OCI-LY1 (cell line): ENCODE measurements at regions not wholly inside any gene's neighbourhood (a gene's known extent, or its start where the extent isn't known, plus 50 kb on each side); places are given as distances from the start of the nearest gene placed in this dataset.

ENCODE experiments used
- H2AFZ ChIP-seq: fragments of 200-600 bp; sonication (generic), shearing (Covaris generic); 2 replicates; pipeline ENCODE4 v1.6.0; 2014; ENCODE audit warnings: antibody characterized with exemption, mild to moderate bottlenecking, low read length
- H3F3A ChIP-seq: fragments of 200-600 bp; sonication (generic), shearing (Covaris generic); 2 replicates; pipeline ENCODE4 v1.6.0; 2014; ENCODE audit warnings: mild to moderate bottlenecking, antibody characterized with exemption, low read length, moderate library complexity; ENCODE audit not compliant: insufficient read depth
- H3K27ac ChIP-seq: fragments of 200-600 bp; sonication (generic); 2 replicates; pipeline ENCODE4 v1.5.1; 2014; ENCODE audit warnings: low read length, mixed run types, mild to moderate bottlenecking, low read depth; ENCODE audit not compliant: poor library complexity, severe bottlenecking
- H3K27me3 ChIP-seq: fragments of 200-600 bp; sonication (generic); 2 replicates; pipeline ENCODE4 v1.6.0; 2014; ENCODE audit warnings: antibody characterized with exemption, mild to moderate bottlenecking, low read length, moderate library complexity; ENCODE audit not compliant: insufficient read depth
- H3K36me3 ChIP-seq: fragments of 200-600 bp; sonication (generic); 2 replicates; pipeline ENCODE4 v1.6.1; 2014; ENCODE audit warnings: mild to moderate bottlenecking, antibody characterized with exemption, low read length, moderate library complexity, mixed read lengths; ENCODE audit not compliant: insufficient read depth
- H3K4me1 ChIP-seq: fragments of 200-600 bp; sonication (generic); 2 replicates; pipeline ENCODE4 v1.5.1; 2014; ENCODE audit warnings: mild to moderate bottlenecking, low read length, moderate library complexity; ENCODE audit not compliant: insufficient read depth, severe bottlenecking
- H3K4me2 ChIP-seq: fragments of 200-600 bp; sonication (generic), shearing (Covaris generic); 2 replicates; pipeline ENCODE4 v1.6.1; 2014; ENCODE audit warnings: low read length
- H3K4me3 ChIP-seq: fragments of 200-600 bp; sonication (generic); 2 replicates; pipeline ENCODE4 v1.5.1; 2014; ENCODE audit warnings: low read length, low read depth, mild to moderate bottlenecking, mixed read lengths; ENCODE audit not compliant: poor library complexity, severe bottlenecking
- H3K79me2 ChIP-seq: fragments of 200-600 bp; shearing (Covaris generic); 2 replicates; pipeline ENCODE4 v1.6.1; 2016; ENCODE audit warnings: mixed run types, low read length, mixed read lengths; ENCODE audit not compliant: insufficient read depth
- H3K9ac ChIP-seq: fragments of 200-600 bp; sonication (generic), shearing (Covaris generic); 2 replicates; pipeline ENCODE4 v1.6.1; 2014; ENCODE audit warnings: mild to moderate bottlenecking, low read length, mixed read lengths
- H3K9me2 ChIP-seq: fragments of 200-600 bp; sonication (generic), shearing (Covaris generic); 2 replicates; pipeline ENCODE4 v1.6.1; 2014; ENCODE audit warnings: low read depth, mild to moderate bottlenecking, low read length, mixed read lengths
- H3K9me3 ChIP-seq: fragments of 200-600 bp; shearing (Covaris generic); 2 replicates; pipeline ENCODE4 v1.6.1; 2014; ENCODE audit warnings: low read length, mixed read lengths
- H4K20me1 ChIP-seq: fragments of 200-600 bp; sonication (generic), shearing (Covaris generic); 2 replicates; pipeline ENCODE4 v1.6.0; 2016; ENCODE audit warnings: mild to moderate bottlenecking, low read length; ENCODE audit not compliant: insufficient read depth
- EZH2 ChIP-seq: fragments of 200-600 bp; sonication (generic), shearing (Covaris generic); IDR thresholded peaks from 2 replicates; pipeline ENCODE4 v1.8.0; 2017; ENCODE audit warnings: borderline replicate concordance, mixed run types, mild to moderate bottlenecking, antibody characterized with exemption, low read length, moderate library complexity, mixed read lengths
- TF ChIP-seq, protein P1 (sequence below): fragments of 200-600 bp; sonication (generic), shearing (Covaris generic); IDR thresholded peaks from 2 replicates; pipeline ENCODE4 v1.5.1; 2017; ENCODE audit warnings: mild to moderate bottlenecking, antibody characterized with exemption, low read length, moderate library complexity, mixed read lengths

GRCh38 chr18:29305516-29305915, 1128.6 kb upstream of the CDH2 start:
- no peak overlapping the region for H3K4me2 ChIP-seq
- H3K9ac ChIP-seq = no peak overlapping the region
- no peaks in the 10 kb centered on the region for H3K27me3 ChIP-seq
- H4K20me1 ChIP-seq = no peaks in the 10 kb centered on the region
- no peaks in the 10 kb centered on the region for H3F3A ChIP-seq
- no peaks in the 10 kb centered on the region for H3K79me2 ChIP-seq
- no peak overlapping the region for H2AFZ ChIP-seq
- no peak for TF ChIP-seq EZH2
- TF ChIP-seq, protein P1, sequence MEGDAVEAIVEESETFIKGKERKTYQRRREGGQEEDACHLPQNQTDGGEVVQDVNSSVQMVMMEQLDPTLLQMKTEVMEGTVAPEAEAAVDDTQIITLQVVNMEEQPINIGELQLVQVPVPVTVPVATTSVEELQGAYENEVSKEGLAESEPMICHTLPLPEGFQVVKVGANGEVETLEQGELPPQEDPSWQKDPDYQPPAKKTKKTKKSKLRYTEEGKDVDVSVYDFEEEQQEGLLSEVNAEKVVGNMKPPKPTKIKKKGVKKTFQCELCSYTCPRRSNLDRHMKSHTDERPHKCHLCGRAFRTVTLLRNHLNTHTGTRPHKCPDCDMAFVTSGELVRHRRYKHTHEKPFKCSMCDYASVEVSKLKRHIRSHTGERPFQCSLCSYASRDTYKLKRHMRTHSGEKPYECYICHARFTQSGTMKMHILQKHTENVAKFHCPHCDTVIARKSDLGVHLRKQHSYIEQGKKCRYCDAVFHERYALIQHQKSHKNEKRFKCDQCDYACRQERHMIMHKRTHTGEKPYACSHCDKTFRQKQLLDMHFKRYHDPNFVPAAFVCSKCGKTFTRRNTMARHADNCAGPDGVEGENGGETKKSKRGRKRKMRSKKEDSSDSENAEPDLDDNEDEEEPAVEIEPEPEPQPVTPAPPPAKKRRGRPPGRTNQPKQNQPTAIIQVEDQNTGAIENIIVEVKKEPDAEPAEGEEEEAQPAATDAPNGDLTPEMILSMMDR = no peak
- no peak overlapping the region for H3K4me3 ChIP-seq
- no peak overlapping the region for H3K27ac ChIP-seq
- H3K9me2 ChIP-seq = no peaks in the 10 kb centered on the region
- H3K36me3 ChIP-seq = no peaks in the 10 kb centered on the region
- H3K9me3 ChIP-seq = no peaks in the 10 kb centered on the region
- no peaks in the 10 kb centered on the region for H3K4me1 ChIP-seq

DNA sequence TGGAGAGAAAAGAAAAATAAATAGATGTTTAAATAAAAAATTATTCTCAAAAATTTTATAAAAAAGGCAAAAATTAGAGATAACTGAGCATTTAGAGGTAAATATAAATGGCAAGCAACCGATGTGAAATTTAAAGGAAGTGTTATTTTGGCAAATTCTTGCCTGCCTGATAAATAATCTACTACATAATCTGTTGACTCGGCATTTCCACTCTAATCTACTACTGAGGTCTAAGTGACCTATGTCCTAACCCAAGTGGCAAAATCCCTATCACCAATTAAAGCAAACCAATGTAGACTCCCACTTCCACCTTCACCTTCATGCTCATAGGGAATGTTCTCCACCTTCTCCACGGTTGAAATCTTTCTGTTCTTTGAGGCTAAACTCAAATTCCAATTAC, 1124.1 kb upstream of the CDH2 start:
- no peaks in the 10 kb centered on the region for H3K36me3 ChIP-seq

GRCh38 chr18:29285471-29285870, 1108.5 kb upstream of the CDH2 start:
- Histone ChIP-seq H3K4me2 (no peak overlapping the region), H3K27me3 (no peaks in the 10 kb centered on the region), H3F3A (no peaks in the 10 kb centered on the region), H3K27ac (no peak overlapping the region), H3K36me3 (no peaks in the 10 kb centered on the region), H3K9ac (no peak overlapping the region), H3K4me1 (no peaks in the 10 kb centered on the region), H3K4me3 (no peak overlapping the region), H2AFZ (no peak overlapping the region), H4K20me1 (no peaks in the 10 kb centered on the region), H3K79me2 (no peaks in the 10 kb centered on the region), H3K9me3 (no peaks in the 10 kb centered on the region), H3K9me2 (no peaks in the 10 kb centered on the region)
- TF ChIP-seq, protein P1 = no peak
- no peak for TF ChIP-seq EZH2

More for the DNA sequence above, 1124.1 kb upstream of the CDH2 start:
- H3F3A ChIP-seq = no peaks in the 10 kb centered on the region
- no peaks in the 10 kb centered on the region for H4K20me1 ChIP-seq
- no peak overlapping the region for H3K4me3 ChIP-seq
- H3K4me2 ChIP-seq = no peak overlapping the region
- H3K9me3 ChIP-seq = no peaks in the 10 kb centered on the region
- no peaks in the 10 kb centered on the region for H3K9me2 ChIP-seq
- H3K4me1 ChIP-seq = no peaks in the 10 kb centered on the region
- TF ChIP-seq, protein P1 = no peak
- TF ChIP-seq EZH2 = no peak
- H3K79me2 ChIP-seq = no peaks in the 10 kb centered on the region
- H3K27me3 ChIP-seq = no peaks in the 10 kb centered on the region
- no peak overlapping the region for H3K27ac ChIP-seq
- no peak overlapping the region for H2AFZ ChIP-seq
- no peak overlapping the region for H3K9ac ChIP-seq
